AG09319 (cell line): ENCODE measurements at regions not wholly inside any gene's neighbourhood (a gene's known extent, or its start where the extent isn't known, plus 50 kb on each side); places are given as distances from the start of the nearest gene placed in this dataset.

ENCODE experiments used
- DNase-seq: peaks from one replicate; pipeline ENCODE4 v3.0.0-alpha.2; 2010; ENCODE audit warnings: low read depth; ENCODE audit errors: extremely low read depth
- TF ChIP-seq, protein P1 (sequence below): IDR thresholded peaks from 2 replicates; pipeline ENCODE4 v1.5.1; 2011; ENCODE audit warnings: low read depth, mild to moderate bottlenecking, inconsistent platforms, low read length, moderate library complexity

DNA sequence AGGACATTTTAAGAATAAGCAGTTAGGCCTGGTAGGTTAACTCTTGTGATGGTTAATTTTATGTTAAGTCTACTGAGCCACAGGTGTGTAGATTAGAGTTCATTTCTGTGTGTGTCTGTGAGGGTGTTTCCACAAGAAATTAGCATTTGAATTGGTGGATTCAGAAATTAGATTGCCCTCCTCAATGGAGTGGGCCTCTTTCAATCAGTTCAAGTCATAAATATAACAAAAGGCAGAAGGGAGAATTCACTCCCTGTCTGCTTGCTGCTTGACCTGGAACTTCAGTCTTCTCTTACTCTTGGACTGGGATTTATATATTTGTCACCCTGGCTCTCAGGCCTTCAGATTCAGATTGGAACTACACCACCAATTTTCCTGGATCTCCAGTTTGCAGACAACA is 55.3 kb upstream of the POM121L12 start:
- TF ChIP-seq, protein P1, sequence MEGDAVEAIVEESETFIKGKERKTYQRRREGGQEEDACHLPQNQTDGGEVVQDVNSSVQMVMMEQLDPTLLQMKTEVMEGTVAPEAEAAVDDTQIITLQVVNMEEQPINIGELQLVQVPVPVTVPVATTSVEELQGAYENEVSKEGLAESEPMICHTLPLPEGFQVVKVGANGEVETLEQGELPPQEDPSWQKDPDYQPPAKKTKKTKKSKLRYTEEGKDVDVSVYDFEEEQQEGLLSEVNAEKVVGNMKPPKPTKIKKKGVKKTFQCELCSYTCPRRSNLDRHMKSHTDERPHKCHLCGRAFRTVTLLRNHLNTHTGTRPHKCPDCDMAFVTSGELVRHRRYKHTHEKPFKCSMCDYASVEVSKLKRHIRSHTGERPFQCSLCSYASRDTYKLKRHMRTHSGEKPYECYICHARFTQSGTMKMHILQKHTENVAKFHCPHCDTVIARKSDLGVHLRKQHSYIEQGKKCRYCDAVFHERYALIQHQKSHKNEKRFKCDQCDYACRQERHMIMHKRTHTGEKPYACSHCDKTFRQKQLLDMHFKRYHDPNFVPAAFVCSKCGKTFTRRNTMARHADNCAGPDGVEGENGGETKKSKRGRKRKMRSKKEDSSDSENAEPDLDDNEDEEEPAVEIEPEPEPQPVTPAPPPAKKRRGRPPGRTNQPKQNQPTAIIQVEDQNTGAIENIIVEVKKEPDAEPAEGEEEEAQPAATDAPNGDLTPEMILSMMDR: no peak
- no peak for DNase-seq

DNA sequence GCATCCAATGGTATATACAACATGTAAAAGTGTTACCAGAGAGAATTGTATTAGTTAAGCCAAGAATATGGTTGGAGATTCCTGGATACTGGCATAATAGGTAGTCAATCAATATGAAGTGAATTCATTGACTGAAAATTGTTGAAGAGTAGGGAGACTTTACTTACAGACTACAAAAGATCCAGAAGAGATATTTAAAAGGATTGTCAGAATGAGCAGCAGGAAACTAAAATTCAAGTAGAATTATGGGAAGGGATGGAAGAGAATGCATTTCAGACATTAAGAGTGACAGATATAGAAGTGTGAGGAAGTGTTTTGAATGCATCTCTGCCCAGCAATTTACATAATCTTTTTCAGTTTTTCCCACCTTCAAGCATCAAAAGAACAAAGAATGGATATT is 62.3 kb upstream of the POM121L12 start:
- no peak for DNase-seq
- TF ChIP-seq, protein P1: no peak

DNA sequence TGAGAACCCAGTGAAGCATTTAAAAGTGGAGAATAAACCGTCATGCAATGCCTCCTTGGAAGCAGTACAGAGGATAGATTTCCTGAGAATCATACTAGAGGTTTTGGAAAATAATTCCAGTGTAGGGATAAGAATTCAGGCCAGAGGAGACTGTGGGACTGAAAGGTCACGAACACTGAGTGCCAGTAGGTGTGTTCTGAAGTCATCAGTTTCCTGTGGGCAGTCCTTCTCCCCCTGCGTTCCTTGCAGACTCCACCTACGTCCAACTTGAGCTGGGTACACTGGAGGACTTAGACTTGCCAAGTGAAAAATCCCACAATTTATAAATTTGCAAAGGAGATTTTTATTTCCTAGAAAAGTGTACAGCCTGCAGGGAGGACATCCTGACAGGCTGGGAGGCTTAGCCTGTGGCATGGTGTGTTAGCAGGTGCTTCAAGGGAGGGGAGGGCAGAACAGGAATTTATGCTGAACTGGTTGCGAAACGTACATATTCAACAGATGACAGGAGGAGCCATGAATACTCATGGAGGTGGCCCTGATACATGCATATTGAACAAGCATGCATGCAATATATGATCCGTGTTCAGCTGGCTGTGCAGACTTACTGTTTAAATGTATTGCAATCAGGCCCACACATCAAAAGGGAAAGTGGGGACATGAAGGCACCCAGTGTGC is 72.9 kb upstream of the POM121L12 start:
- DNase-seq: no peak
- TF ChIP-seq, protein P1: no peak

DNA sequence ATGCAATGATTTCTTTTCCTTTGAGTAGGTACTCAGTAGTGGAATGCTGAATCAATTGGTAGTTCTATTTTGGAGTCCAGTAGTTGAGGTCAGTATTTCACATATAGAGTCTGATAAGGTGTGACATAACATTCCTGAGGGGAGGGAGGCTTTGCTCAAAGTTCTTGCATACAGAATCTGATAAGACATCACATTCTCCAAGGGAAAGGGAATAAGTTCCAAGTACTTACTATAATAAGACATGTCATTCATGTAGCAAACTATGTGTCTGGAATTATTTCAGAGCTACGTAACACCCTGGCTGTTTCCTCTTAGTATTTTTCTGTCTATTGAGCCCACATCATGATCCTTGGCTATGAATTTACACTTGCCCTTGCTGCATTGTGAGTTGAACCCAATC is 74.3 kb upstream of the POM121L12 start:
- TF ChIP-seq, protein P1: no peak
- DNase-seq: no peak

DNA sequence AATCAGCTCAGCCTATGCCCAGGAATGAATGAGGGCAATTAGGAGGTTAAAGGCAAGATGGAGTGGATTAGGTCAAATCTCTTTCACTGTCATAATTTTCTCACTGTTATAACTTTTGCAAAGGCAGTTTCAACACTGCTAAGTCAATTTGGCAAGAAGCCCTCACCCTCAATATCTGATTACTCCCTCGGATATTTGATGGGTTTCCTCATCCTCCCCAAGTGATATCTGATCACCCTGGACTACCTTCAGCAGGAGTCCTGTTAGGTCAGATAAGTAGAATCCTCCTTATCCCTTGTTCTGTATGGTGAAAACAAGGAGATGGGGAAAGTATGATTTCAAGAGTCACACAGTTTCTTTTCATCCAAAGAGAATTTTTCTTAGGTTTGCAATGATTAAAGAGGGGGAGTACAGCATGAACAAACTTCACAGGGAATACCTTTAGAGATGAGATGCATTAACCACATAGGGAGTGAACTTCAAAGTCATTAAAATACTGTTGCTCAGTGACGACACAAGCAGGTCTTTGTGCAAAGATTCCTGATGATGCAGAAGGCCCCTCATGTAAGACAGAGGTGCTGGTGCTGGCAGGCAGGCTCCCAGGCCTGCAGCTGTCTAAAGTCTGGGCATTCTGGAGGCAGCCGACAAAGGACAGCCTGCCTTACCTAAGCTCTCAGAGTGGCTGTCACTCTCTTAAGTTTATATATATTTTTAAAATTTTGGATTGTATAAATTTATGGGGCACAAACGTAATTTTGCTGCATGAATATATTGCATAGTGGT is 75.4 kb upstream of the POM121L12 start:
- TF ChIP-seq, protein P1: no peak
- DNase-seq: no peak

DNA sequence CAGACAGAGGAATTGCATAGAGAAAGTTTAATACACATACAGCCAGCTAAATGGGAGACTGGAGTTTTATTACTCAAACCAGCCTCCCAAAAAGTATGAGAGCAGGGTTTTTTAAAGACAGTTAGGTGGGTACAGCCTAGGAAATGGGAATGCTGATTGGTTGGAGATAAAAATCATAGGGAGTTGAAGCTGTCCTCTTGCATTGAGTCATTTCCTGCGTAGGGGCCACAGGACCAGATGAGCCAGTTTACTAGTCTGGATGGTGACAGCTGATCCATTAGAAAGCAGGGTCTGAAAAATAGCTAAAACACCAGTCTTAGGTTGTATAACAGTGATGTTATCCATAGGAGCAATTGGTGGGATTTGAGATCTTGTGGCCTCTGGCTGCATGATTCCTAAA is 76.1 kb upstream of the POM121L12 start:
- DNase-seq: no peak

DNA sequence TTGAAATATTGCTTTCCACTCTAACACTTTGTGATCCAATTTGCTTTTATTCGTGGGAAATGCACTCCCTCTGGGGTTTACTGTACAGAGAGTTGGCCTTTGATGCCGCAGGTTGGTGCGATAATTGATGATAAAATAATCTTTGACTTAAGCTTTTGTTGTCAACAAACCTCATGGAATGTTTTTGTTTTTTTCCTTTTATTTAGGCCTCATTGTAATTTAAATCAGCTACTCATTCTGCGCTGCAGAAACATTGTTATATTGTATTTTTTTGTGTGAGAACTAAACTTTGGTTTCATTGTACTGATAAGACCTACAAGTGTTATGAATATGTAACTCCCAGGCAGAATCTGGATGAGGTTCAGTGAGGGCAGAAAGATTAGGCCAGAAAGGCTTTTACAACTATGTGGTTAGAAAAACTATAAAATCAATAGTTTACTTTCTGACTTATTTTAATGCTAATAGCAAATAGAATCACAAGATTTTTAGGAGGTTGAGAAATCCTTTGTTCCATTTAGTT is 76.8 kb upstream of the POM121L12 start:
- TF ChIP-seq, protein P1: no peak
- DNase-seq: no peak

More for the DNA sequence above, 76.1 kb upstream of the POM121L12 start:
- TF ChIP-seq, protein P1: no peak
